Astrocyte (in vitro differentiated cells and primary cell): ENCODE measurements at regions not wholly inside any gene's neighbourhood (a gene's known extent, or its start where the extent isn't known, plus 50 kb on each side); places are given as distances from the start of the nearest gene placed in this dataset.

ENCODE experiments used
- DNase-seq: peaks from one replicate; pipeline ENCODE4 v3.0.0-alpha.2; 2010; ENCODE audit warnings: low read depth
- FAIRE-seq: peaks from 2 replicates; lab custom pipeline; 2011; peaks lifted over from hg19 to GRCh38; lab: Jason Lieb, UNC
- H2AFZ ChIP-seq: 2 replicates; pipeline ENCODE4 v1.6.0; 2012; ENCODE audit warnings: low read depth, low read length, inconsistent platforms
- H3K27ac ChIP-seq: 2 replicates; pipeline ENCODE4 v1.5.1; 2011; ENCODE audit warnings: low read depth, low read length, inconsistent platforms
- H3K27me3 ChIP-seq: 2 replicates; pipeline ENCODE4 v1.6.0; 2011; ENCODE audit warnings: low read length, inconsistent platforms; ENCODE audit not compliant: insufficient read depth
- H3K36me3 ChIP-seq: 2 replicates; pipeline ENCODE4 v1.5.1; 2011; ENCODE audit warnings: low read length, inconsistent platforms; ENCODE audit not compliant: insufficient read depth
- H3K4me1 ChIP-seq: 2 replicates; pipeline ENCODE4 v1.5.1; 2011; ENCODE audit warnings: low read length, inconsistent platforms; ENCODE audit not compliant: insufficient read depth
- H3K4me2 ChIP-seq: 2 replicates; pipeline ENCODE4 v1.6.0; 2012; ENCODE audit warnings: low read length, inconsistent platforms
- H3K4me3 ChIP-seq: 2 replicates; pipeline ENCODE4 v1.5.1; 2011; ENCODE audit warnings: low read depth, mild to moderate bottlenecking, low read length, inconsistent platforms; ENCODE audit not compliant: insufficient read depth
- H3K79me2 ChIP-seq: 2 replicates; pipeline ENCODE4 v1.6.0; 2012; ENCODE audit warnings: mild to moderate bottlenecking, low read length, inconsistent platforms; ENCODE audit not compliant: insufficient read depth
- H3K9ac ChIP-seq: 2 replicates; pipeline ENCODE4 v1.6.0; 2012; ENCODE audit warnings: mild to moderate bottlenecking, low read length, inconsistent platforms
- H3K9me3 ChIP-seq: 2 replicates; pipeline ENCODE4 v1.5.1; 2012; ENCODE audit warnings: low read depth, mild to moderate bottlenecking, low read length, inconsistent platforms; ENCODE audit not compliant: insufficient read depth
- H4K20me1 ChIP-seq: 2 replicates; pipeline ENCODE4 v1.6.0; 2012; ENCODE audit warnings: low read length, inconsistent platforms; ENCODE audit not compliant: insufficient read depth
- H3K27ac Mint-ChIP-seq: one replicate; pipeline ENCODE4 v1.8.0; 2021; ENCODE audit warnings: mild to moderate bottlenecking, mixed read lengths; ENCODE audit not compliant: unreplicated experiment
- H3K27me3 Mint-ChIP-seq: one replicate; pipeline ENCODE4 v1.8.0; 2021; ENCODE audit warnings: low read depth, mixed read lengths; ENCODE audit not compliant: unreplicated experiment
- H3K36me3 Mint-ChIP-seq: one replicate; pipeline ENCODE4 v1.8.0; 2021; ENCODE audit warnings: low read depth, mixed read lengths; ENCODE audit not compliant: unreplicated experiment
- H3K4me1 Mint-ChIP-seq: one replicate; pipeline ENCODE4 v1.8.0; 2021; ENCODE audit warnings: low read depth, mixed read lengths; ENCODE audit not compliant: unreplicated experiment
- H3K4me3 Mint-ChIP-seq: one replicate; pipeline ENCODE4 v1.8.0; 2021; ENCODE audit warnings: mild to moderate bottlenecking, moderate library complexity, mixed read lengths; ENCODE audit not compliant: unreplicated experiment
- H3K9me3 Mint-ChIP-seq: one replicate; pipeline ENCODE4 v1.8.0; 2021; ENCODE audit warnings: mild to moderate bottlenecking, mixed read lengths; ENCODE audit not compliant: unreplicated experiment
- EZH2 ChIP-seq: IDR thresholded peaks from 2 replicates; pipeline ENCODE4 v1.6.1; 2012; ENCODE audit warnings: mild to moderate bottlenecking, low read length, inconsistent platforms; ENCODE audit not compliant: insufficient read depth
- TF ChIP-seq, protein P1 (sequence below): IDR thresholded peaks from 2 replicates; pipeline ENCODE4 v1.5.1; 2011; ENCODE audit warnings: low read depth, mild to moderate bottlenecking, inconsistent platforms, low read length, moderate library complexity; ENCODE audit not compliant: insufficient read depth

DNA sequence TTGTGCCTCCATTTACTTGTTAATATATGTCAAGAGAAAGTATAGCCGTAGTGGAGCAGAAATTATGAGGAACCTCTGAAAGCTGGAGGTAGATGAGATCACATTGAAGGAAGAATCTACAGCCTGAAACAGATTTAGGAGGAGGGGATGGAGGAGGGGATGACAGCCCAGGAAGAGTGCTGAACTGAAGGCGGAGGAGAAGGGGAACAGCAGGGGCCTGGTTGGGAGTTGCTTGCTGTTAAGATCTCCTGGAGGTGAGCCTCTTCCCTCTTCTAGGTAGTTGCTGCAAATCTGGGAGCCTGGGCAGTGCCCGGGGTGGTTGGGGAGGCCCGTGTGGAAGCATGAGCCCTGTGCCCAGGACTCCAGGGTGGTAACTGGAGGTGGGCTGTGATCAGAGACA lies 111.8 kb upstream of the SEMA6A start:
- H3K9me3 ChIP-seq, result no peaks in the 10 kb centered on the region
- Mint-ChIP-seq H3K4me1 (no peaks in the 10 kb centered on the region), H3K36me3 (no peaks in the 10 kb centered on the region), H3K4me3 (no peak overlapping the region), H3K27me3 (no peaks in the 10 kb centered on the region), H3K9me3 (no peaks in the 10 kb centered on the region), H3K27ac (no peak overlapping the region)
- no peak overlapping the region for H3K4me3 ChIP-seq
- H3K36me3 ChIP-seq, result no peaks in the 10 kb centered on the region
- no peak for TF ChIP-seq EZH2
- TF ChIP-seq, protein P1, sequence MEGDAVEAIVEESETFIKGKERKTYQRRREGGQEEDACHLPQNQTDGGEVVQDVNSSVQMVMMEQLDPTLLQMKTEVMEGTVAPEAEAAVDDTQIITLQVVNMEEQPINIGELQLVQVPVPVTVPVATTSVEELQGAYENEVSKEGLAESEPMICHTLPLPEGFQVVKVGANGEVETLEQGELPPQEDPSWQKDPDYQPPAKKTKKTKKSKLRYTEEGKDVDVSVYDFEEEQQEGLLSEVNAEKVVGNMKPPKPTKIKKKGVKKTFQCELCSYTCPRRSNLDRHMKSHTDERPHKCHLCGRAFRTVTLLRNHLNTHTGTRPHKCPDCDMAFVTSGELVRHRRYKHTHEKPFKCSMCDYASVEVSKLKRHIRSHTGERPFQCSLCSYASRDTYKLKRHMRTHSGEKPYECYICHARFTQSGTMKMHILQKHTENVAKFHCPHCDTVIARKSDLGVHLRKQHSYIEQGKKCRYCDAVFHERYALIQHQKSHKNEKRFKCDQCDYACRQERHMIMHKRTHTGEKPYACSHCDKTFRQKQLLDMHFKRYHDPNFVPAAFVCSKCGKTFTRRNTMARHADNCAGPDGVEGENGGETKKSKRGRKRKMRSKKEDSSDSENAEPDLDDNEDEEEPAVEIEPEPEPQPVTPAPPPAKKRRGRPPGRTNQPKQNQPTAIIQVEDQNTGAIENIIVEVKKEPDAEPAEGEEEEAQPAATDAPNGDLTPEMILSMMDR, result no peak
- H3K79me2 ChIP-seq, result no peaks in the 10 kb centered on the region
- H2AFZ ChIP-seq, result no peak overlapping the region
- no peaks in the 10 kb centered on the region for H4K20me1 ChIP-seq
- no peak overlapping the region for H3K9ac ChIP-seq
- H3K4me2 ChIP-seq, result no peak overlapping the region
- no peaks in the 10 kb centered on the region for H3K27me3 ChIP-seq
- no peak overlapping the region for H3K27ac ChIP-seq
- H3K4me1 ChIP-seq, result no peaks in the 10 kb centered on the region
- no peak for FAIRE-seq
- DNase-seq, result no peak

DNA sequence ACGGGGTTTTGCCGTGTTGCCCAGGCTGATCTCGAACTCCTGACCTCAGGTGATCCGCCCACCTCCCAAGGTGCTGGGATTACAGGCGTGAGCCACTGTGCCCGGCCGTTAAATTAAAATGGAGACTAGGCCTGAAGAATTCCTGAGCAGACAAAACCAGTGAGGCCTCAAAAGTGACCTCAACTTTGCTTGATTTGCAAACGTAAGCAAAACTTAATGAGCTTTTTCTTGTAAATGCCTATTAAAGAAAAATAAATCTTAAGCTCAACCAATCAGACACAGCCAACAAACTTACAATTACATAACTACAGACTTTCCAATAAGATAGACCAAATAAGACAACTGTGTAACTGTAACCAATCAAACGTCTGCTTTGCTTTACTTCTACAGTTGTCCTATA lies 111.3 kb upstream of the SEMA6A start:
- Histone ChIP-seq H2AFZ (no peak overlapping the region), H3K9ac (no peak overlapping the region), H3K4me1 (no peaks in the 10 kb centered on the region), H4K20me1 (no peaks in the 10 kb centered on the region), H3K27ac (no peak overlapping the region), H3K36me3 (no peaks in the 10 kb centered on the region), H3K79me2 (no peaks in the 10 kb centered on the region), H3K27me3 (no peaks in the 10 kb centered on the region), H3K9me3 (no peaks in the 10 kb centered on the region), H3K4me3 (no peak overlapping the region), H3K4me2 (no peak overlapping the region)
- no peaks in the 10 kb centered on the region for H3K36me3 Mint-ChIP-seq
- H3K4me1 Mint-ChIP-seq, result no peaks in the 10 kb centered on the region
- DNase-seq (no peak), FAIRE-seq (no peak)
- no peaks in the 10 kb centered on the region for H3K9me3 Mint-ChIP-seq
- no peak overlapping the region for H3K27ac Mint-ChIP-seq
- no peak overlapping the region for H3K4me3 Mint-ChIP-seq
- TF ChIP-seq, protein P1, result no peak
- no peak for TF ChIP-seq EZH2
- H3K27me3 Mint-ChIP-seq, result no peaks in the 10 kb centered on the region

DNA sequence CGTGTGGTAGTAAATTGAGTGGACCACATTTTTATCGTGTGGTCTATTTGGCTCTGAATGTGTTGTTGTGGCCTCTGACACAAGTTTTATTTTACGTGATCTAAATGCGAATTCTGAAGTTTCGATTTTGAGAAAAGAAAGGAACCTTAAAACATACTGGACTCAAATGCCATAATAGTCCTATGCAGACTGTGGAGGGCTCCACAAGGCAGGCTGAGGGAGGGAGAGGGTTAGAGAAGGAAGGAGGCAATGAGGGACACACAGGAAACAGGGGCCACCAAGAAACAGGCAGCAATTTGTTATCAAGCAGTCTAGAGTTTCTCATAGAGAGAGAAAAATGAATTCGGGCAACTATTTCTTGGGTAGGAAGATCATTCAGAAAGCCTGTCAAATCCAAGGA lies 110.4 kb upstream of the SEMA6A start:
- H3K9me3 ChIP-seq, result no peaks in the 10 kb centered on the region
- H3K4me3 ChIP-seq, result no peak overlapping the region
- H3K27me3 ChIP-seq, result no peaks in the 10 kb centered on the region
- Mint-ChIP-seq H3K36me3 (no peaks in the 10 kb centered on the region), H3K27me3 (no peaks in the 10 kb centered on the region), H3K9me3 (no peaks in the 10 kb centered on the region), H3K27ac (no peak overlapping the region), H3K4me1 (no peaks in the 10 kb centered on the region), H3K4me3 (no peak overlapping the region)
- H3K79me2 ChIP-seq, result no peaks in the 10 kb centered on the region
- TF ChIP-seq EZH2, result no peak
- TF ChIP-seq, protein P1, result no peak
- no peak overlapping the region for H3K9ac ChIP-seq
- FAIRE-seq (no peak), DNase-seq (no peak)
- H2AFZ ChIP-seq, result no peak overlapping the region
- no peaks in the 10 kb centered on the region for H3K4me1 ChIP-seq
- no peak overlapping the region for H3K4me2 ChIP-seq
- no peaks in the 10 kb centered on the region for H4K20me1 ChIP-seq
- no peaks in the 10 kb centered on the region for H3K36me3 ChIP-seq
- no peak overlapping the region for H3K27ac ChIP-seq
